NCI-H1694 treated with DMSO at 0.1 percent for 48 hours (cell line): ENCODE measurements at regions not wholly inside any gene's neighbourhood (a gene's known extent, or its start where the extent isn't known, plus 50 kb on each side); places are given as distances from the start of the nearest gene placed in this dataset.
"Not testable (repeated sequence)": the region's sequence is repeated elsewhere in the genome, so short reads cannot be mapped to it uniquely, and the experiment has no call there.

ENCODE experiments used
- DNase-seq: peaks from one replicate; lab custom pipeline; 2025; lab: John Stamatoyannopoulos, UW

DNA sequence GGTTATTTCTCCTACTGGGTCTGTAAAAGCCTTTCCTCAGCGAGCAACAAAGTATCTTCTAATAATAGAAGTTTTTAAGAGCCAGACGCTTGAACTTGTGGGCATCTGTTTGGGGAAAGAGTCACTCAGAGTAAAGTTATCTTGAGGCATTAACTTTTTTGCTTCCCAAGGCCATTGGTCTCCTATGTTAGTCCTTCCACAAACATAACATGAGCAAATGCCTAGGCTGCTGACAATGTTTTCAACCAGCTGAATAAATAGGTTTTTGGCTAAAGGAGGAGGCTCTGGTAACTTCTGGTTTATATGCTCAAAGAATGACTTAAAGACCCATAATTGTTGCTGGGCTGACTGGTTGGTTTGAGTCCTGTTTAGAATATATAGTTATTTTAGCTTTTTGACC is 213.5 kb upstream of the SYNCRIP start:
- DNase-seq, result no peak

DNA sequence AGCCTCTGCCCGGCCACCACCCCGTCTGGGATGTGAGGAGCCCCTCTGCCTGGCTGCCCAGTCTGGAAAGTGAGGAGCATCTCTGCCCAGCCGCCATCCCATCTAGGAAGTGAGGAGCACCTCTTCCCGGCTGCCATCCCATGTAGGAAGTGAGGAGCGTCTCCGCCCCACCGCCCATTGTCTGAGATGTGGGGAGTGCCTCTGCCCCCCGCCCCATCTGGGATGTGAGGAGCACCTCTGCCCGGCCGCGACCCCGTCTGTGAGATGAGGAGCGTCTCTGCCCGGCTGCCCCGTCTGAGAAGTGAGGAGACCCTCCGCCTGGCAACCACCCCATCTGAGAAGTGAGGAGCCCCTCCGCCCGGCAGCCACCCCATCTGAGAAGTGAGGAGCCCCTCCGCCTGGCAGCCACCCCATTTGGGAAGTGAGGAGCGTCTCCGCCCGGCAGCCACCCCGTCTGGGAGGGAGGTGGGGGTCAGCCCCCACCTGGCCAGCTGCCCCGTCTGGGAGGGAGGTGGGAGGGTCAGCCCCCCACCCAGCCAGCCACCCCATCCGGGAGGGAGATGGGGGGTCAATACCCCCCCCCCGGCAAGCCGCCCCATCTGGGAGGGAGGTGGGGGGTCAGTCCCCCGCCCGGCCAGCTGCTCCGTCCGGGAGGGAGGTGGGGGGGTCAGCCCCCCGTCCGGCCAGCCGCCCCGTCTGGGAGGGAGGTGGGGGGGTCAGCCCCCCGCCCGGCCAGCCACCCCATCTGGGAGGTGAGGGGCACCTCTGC is 195.8 kb upstream of the SYNCRIP start:
- not testable (repeated sequence) for DNase-seq

DNA sequence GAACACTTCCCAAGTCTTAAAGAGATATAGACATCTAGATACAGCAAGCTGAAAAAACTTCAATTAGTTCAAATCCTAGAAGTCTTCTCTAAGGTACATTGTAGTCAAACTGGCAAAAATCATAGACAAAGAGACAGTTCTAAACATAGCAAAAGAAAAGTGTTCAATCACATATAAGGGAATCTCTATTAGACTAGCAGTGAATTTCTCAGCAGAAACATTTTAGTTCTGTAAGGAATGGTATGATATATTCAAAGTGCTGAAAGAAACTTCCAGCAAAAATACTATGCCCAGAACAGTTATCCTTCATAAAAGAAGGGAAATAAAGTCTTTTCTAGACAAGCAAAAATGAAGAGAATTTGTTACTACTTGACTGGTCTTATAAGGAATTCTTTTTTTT is 186.3 kb upstream of the SYNCRIP start:
- DNase-seq, result no peak

DNA sequence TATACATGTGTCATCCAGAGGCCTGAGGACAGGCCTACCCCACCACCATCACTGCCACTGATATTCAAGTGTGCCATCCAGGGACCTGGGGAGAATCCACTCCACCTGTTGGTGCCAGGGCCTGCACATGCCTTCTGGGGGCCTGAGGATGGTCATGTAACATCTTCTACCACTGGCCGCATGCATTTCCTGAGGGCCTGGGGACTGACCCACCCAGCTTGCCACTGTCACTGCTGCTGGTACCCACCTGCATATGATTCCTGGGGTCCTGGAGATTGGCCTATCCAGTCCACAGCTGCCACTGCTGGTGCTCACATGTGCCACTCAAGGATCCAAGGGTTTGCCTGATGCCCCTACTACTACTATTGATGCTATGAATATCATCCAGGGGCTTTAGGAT is 184.3 kb upstream of the SYNCRIP start:
- no peak for DNase-seq

DNA sequence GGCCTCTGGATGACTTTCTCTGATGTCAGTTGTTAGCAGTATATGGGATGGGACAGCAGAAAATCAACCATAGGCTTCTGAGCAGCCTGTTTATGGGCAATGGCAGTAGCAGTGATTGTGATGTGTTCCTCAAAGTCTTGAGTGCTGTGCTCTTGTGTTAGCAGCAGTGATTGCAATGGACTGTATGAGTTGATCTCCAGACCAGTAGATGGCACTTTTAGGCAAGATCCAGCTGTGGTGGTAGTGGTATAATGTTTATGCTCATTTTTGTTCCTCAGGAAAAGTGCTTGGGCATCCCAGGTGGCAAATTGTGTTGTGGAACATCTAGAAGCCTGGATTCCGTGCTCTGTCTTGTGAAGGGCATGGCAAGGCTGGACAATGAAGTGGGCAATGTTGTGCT is 181.6 kb upstream of the SYNCRIP start:
- DNase-seq, result no peak

DNA sequence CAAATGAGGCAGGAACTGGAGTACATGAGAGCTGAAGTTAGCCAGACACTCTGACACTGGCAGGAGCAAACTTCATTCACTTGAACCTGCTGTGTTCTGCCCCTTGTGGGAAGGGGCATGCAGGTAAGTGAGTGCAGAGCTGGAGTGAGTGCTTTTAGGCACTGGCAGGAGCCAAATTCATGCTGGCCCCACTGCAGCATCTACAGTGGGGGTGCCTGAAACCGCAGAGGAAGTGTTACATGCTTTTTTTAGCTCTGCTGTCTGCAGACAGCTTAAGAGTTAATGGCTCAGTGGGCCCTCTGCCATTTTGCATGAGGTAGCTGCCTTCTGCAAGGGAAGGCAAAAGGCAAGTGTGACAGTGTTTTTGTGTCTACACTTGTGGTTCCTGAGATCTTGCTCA is 167.9 kb upstream of the SYNCRIP start:
- no peak for DNase-seq

DNA sequence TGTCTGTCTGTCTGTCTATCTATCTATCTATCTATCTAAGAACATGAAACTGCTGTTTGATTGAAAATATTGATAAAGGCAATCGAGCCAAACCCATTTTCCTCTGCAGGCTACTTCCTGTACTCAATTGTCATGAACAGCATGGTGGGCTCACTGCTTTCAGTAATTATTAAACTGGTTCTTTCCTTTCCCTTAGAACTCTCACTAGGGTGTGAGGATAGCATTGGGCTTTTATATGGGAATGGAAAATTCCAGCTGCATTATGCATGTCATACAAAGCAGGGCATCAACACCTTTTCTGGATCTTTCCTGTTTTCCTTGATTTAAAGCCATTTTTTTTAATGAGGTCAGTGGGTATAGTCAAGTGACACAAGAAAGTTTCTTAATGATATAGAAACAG is 161.0 kb upstream of the SYNCRIP start:
- no peak for DNase-seq

DNA sequence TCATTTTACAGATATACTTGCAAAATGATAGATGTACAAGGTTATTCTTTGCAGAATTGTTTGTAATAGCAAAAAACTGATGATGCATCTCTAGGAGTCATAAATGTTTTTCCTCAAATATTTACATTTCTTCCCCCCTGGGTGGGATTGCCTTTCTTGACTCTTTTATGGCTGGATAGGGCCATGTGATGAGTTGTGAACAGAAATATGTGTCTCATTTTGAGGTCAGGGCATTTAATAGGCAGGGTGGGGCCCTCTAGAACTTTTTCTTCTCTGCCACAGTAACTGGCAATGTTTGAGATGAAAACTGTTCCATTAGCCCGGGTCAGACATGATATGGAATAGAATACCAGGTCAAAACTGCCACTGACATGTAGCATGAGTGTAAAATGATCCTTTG is 159.5 kb upstream of the SYNCRIP start:
- DNase-seq, result no peak

DNA sequence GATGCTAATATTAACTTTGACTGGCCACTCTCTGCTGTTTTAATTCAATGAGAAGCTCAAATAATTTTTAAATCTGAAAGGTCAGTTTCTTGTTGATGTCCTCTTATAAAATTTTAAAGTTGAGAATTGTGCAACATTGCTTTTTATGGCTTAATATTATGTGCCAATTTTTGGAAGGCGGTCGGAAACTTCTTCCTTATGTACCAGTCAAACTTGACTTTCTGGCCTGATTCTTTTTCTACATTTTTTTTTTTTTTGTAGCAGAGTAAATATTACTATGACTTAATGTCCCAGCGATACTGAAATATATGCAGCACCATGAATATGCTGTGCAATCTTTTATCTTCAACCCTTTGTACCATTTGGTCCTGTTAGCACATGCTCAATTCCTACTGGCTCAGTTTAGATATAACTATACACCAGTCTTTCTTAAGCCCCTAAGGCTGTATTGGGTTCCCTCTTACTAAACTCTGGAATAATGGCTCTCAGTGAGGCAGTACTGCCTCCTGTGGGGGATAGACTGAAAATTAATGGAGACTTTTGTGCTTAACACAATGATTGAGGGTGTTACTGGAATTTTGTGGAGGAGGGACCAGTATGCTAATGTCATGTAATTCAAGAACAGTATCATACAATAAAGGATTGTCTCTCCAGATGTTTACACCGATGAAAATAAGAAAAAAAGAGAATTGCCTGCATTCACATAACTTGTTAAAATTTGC is 156.4 kb upstream of the SYNCRIP start:
- no peak for DNase-seq

DNA sequence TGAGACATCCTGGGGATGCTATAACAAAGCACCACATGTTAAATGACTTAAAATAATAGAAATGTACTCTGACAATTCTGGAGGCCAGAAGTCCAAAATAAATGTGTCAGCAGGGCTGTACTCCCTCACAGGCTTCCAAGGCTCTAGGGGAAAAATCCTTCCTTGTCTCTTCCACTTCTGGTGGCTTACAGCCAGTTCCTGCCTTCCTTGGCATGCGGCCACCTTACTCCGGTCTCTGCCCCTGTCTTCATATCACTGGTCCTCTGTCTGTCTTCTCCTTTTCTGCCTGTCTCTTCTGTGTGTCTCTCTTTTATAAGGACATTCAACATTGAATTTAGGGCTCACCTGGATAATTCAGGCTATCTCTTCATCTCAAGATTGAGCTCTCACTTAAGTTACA is 155.3 kb upstream of the SYNCRIP start:
- no peak for DNase-seq

DNA sequence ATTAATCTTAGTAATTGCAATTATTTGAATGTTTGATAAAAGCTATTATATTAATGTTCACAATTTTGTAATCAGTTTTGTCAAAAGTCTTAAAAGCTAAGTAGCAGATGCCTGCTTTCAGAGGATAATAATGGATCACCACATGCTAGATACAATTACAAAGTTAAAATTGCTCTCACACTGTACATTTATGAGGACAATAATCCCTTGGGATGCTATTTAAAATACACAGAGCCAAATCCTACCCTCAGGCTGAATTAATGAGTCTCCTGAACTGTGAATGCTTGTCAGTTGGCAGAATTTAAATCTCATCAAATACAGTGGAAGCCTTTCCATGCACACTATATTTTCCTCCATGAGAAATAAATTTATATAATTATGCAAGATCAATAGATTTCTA is 153.3 kb upstream of the SYNCRIP start:
- peak; percentile 29 for DNase-seq

DNA sequence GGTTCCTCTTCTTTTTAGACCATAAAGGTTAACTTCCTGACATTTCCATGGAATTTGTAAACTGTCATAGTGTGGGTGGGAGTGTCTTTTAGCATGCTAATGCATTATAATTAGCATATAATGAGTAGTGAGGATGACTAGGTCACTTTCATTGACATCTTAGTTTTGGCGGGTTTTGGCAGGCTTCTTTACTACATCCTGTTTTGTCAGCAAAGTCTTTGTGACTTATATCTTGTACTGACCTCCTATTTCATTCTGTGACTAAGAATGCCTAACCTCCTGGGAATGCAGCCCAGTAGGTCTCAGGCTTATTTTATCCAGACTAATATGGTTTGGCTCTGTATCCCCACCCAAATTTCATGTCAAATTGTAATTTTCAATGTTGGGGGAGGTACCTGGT is 149.6 kb upstream of the SYNCRIP start:
- DNase-seq, result no peak

DNA sequence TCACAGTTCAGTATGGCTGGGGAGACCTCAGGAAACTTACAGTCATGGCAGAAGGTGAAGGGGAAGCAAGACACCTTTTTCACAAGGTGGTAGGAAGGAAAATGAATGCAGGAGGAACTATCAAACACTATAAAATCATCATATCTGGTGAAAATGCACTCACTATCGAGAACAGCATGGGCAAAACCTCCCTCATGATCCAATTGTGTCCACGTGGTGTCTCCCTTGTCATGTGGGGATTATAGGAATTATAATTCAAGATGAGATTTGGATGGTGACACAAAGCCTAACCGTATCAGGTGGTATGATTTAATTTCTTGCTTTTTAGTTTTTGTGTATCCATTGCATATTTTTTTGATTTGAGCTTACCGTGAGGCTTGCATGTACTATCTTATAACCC is 133.2 kb upstream of the SYNCRIP start:
- DNase-seq, result no peak

DNA sequence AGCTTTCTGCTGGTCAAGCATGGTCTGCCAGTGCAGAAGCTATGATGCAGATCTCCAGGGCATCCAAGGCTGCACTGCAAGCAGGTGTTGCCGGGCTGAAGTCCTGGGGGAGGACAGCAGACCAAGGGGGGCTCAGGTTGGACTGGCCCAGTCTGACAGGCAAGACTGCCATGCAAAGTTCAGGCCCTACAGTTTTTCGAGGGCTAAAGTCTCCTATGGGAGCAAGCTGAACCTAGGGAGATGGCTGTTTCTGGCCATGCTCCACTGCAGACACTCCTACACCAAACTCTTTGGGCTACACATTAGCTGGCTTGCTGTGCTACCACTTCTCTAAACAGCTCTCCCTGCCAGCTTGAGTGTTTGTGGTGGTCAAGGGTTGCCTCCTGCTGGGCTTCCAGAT is 130.0 kb upstream of the SYNCRIP start:
- DNase-seq, result no peak

DNA sequence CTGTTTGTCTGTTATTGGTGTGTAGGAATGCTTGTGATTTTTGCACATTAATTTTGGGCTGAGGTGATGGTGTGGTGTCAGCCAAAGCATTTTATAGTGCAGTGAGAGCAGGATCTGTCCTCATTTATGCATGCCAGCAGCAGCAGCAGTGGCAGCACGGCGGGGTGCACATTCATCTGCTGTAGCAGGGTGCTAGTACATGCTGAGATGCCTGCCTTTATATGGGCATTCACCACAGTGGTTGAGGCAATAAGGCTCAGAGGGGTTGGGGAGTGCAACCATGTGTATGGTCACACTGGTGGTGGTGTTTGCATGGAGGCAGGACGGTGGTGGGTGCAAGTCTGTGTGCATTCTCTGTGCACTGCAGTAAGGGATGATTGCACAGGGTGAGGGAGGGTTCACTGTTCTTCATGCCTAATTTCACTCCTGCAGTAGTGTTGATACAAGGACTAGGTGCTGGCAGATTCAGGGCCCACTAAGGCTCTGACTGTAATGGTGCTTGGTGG is 129.3 kb upstream of the SYNCRIP start:
- no peak for DNase-seq

DNA sequence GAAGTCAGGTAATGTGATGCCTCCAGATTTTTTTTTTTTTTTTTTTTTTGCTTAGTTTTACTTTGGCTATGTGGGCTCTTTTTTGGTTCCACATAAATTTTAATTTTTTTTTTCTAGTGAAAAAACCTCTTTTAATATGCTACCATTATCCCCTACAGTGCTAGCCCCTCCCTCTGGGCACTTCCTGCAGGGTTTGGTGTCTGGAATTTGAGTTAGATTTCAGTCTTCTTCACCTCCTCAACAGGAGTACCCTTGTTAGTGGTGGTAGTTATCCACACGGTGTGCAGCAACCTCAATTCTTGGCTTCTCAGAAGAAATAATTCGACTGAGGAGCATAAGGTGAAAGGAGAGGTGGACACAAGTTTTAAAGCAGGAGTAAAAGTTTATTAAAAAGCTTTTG is 128.8 kb upstream of the SYNCRIP start:
- no peak for DNase-seq

DNA sequence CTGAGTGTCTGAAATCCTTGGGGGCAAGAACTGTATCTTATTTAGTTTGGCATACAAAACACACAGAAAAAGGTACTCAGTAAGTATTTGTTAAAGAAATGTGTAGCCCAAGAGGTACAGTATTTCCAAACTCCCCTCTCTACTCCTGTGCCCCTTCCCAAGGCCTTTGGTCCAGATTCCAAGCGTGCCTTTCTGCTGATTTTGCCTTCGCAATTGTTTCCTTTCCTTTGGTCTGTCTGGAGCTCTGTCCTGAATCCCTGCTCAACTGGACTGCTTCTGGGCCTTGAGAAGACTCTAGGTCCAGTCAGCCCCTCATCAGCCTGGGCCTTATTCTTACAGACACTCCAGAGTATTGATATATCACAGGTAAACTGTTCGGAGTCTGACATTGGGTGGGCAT is 122.2 kb upstream of the SYNCRIP start:
- DNase-seq, result no peak

DNA sequence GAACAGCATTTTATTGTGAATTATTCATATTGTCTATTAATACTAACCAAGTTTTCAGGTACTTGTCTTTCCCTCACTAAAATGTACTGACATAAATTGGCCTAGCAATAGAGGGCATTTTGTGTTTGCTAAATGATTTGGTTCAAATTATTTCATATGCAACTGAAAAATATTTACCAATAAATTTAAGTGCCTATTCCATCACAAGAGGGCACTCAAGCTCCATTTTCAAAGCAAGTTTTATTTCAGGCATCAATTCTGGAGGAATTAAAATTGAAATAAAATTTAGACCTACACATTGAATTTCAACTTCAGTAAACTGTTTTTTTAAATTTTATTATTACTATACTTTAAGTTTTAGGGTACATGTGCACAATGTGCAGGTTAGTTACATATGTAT is 114.3 kb upstream of the SYNCRIP start:
- DNase-seq, result peak; percentile 5

DNA sequence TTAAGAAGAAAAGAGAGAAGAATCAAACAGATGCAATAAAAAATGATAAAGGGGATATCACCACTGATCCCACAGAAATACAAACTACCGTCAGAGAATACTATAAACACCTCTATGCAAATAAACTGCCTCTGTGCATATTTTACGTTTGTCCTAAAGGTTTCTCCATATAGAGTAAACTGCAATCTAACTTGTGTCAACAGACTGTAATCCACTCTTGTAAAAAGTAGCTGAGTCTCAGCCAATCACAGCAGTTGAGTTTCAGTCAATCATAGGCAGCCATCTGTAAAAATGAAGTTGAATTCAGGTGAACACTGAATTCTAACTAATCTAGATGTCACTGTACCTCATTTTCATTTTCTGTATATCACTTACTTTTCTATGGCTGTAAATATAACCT is 112.2 kb upstream of the SYNCRIP start:
- no peak for DNase-seq

DNA sequence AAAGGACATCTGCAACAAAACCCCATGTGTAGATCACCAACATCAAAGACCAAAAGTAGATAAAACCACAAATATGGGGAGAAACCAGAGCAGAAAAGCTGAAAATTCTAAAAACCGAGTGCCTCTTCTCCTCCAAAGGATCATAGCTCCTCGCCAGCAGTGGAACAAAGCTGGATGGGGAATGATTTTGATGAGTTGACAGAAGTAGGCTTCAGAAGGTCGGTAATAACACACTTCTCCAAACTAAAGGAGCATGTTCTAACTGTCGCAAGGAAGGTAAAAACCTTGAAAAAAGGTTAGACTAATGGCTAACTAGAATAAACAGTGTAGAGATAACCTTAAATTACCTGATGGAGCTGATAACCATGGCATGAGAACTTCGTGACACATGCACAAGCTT is 109.9 kb upstream of the SYNCRIP start:
- no peak for DNase-seq

DNA sequence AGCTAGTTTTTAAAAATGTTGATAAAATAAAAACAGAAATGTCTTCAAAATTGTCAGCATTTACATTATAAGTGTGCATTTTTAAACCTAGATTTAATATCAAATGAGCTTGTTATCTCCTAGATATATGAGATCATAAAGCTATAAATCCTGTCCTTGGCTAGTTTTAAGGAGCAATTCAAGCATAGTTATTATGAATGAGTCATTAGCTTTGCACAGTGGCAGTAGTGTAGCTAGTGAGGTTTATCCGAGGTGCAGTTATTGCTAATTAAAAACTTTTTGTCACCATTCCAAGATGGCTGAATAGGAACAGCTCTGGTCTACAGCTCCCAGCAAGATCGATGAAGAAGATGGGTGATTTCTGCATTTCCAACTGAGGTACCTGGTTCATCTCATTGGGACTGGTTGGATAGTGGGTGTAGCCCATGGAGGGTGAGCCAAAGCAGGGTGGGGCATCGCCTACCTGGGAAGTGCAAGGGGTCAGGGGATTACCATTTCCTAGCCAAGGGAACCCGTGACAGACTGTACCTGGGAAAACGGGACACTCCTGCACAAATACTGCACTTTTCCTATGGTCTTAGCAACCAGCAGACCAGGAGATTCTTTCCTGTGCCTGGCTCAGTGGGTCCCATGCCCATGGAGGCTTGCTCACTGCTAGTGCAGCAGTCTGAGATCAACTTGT is 108.8 kb upstream of the SYNCRIP start:
- no peak for DNase-seq

DNA sequence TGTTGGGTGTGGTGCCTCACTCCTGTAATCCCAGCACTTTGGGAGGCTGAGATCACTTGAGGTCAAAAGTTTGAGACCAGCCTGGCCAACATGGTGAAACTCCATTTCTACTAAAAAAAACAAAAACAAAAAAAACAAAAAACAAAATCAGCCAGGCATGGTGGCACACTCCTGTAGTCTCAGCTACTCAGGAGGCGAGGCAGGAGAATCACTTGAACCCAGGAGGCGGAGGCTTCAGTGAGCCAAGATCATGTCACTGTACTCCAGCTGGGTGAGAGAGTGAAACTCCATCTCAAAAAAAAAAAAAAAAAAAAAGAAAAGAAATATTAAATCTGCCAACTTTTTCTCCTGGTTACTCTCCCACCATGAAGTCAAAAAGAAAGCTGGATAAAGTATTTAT is 107.5 kb upstream of the SYNCRIP start:
- not testable (repeated sequence) for DNase-seq

DNA sequence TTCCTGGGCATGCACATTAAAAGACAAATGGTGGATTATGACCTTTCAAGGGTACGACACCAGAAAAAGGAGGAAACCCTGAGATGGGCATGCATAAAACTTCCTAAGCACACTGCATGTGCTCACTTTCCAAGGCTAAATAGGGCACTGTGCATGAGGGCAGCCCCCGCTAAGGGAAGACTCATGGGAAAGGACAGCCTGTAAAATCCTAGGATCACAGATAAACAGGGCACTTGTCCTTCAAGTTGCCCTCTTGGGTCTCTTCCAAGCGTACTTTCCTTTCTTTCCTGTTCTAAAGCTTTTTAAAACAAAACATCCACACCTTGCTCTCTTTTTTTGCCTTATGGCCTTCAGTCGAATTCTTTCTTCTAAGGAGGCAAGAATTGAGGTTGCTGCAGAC is 106.5 kb upstream of the SYNCRIP start:
- DNase-seq, result no peak
